ENCODE measurements at regions not wholly inside any gene's neighbourhood (a gene's known extent, or its start where the extent isn't known, plus 50 kb on each side); places are given as distances from the start of the nearest gene placed in this dataset.

- H3K9me3 Mint-ChIP-seq (ENCODE audit: low read depth): no peaks in the 10 kb centered on the region
- H3K4me3 Mint-ChIP-seq (ENCODE audit: low read depth): no peak overlapping the region
- no peaks in the 10 kb centered on the region for H3K36me3 Mint-ChIP-seq (ENCODE audit: insufficient read depth)
- H3K4me1 Mint-ChIP-seq (ENCODE audit: low read depth): peaks cover 8% of the 10 kb centered on the region
- TF ChIP-seq CTCF (IDR thresholded peaks at IDR 0.05; ENCODE audit: unreplicated experiment): no peak
- DNase-seq (ENCODE audit: low spot score, unreplicated experiment): no peak
- peaks cover 38% of the 10 kb centered on the region for H3K27me3 Mint-ChIP-seq
- no peak overlapping the region for H3K27ac Mint-ChIP-seq
Observed at GRCh38 chr1:87178441-87178840, 150.2 kb upstream of the LMO4 start.

- no peak for TF ChIP-seq CTCF (IDR thresholded peaks at IDR 0.05; ENCODE audit: unreplicated experiment)
- no peak overlapping the region for H3K27ac Mint-ChIP-seq
Observed at GRCh38 chr1:87179076-87179810, 149.4 kb upstream of the LMO4 start.

GRCh38 chr1:87179851-87180519 lies 148.7 kb upstream of the LMO4 start:
- no peak overlapping the region for H3K27ac Mint-ChIP-seq
- H3K27me3 Mint-ChIP-seq: peaks cover 31% of the 10 kb centered on the region
- no peak overlapping the region for H3K4me3 Mint-ChIP-seq (ENCODE audit: low read depth)
- TF ChIP-seq CTCF (IDR thresholded peaks at IDR 0.05; ENCODE audit: unreplicated experiment): no peak
- H3K36me3 Mint-ChIP-seq (ENCODE audit: insufficient read depth): no peaks in the 10 kb centered on the region
- peaks cover 8% of the 10 kb centered on the region for H3K4me1 Mint-ChIP-seq (ENCODE audit: low read depth)
- DNase-seq (ENCODE audit: low spot score, unreplicated experiment): no peak
- H3K9me3 Mint-ChIP-seq (ENCODE audit: low read depth): no peaks in the 10 kb centered on the region

More at GRCh38 chr1:87179076-87179810, 149.4 kb upstream of the LMO4 start:
- H3K9me3 Mint-ChIP-seq (ENCODE audit: low read depth): no peaks in the 10 kb centered on the region
- no peak for DNase-seq (ENCODE audit: low spot score, unreplicated experiment)
- peaks cover 35% of the 10 kb centered on the region for H3K27me3 Mint-ChIP-seq
- H3K4me3 Mint-ChIP-seq (ENCODE audit: low read depth): no peak overlapping the region
- no peaks in the 10 kb centered on the region for H3K36me3 Mint-ChIP-seq (ENCODE audit: insufficient read depth)
- H3K4me1 Mint-ChIP-seq (ENCODE audit: low read depth): peaks cover 8% of the 10 kb centered on the region

- H3K27me3 Mint-ChIP-seq: peaks cover 31% of the 10 kb centered on the region
- no peaks in the 10 kb centered on the region for H3K36me3 Mint-ChIP-seq (ENCODE audit: insufficient read depth)
- DNase-seq (ENCODE audit: low spot score, unreplicated experiment): no peak
- no peak overlapping the region for H3K4me3 Mint-ChIP-seq (ENCODE audit: low read depth)
- H3K4me1 Mint-ChIP-seq (ENCODE audit: low read depth): peaks cover 8% of the 10 kb centered on the region
- H3K27ac Mint-ChIP-seq: no peak overlapping the region
- TF ChIP-seq CTCF (IDR thresholded peaks at IDR 0.05; ENCODE audit: unreplicated experiment): no peak
- H3K9me3 Mint-ChIP-seq (ENCODE audit: low read depth): no peaks in the 10 kb centered on the region
Observed at GRCh38 chr1:87180682-87181081, 148.0 kb upstream of the LMO4 start.

GRCh38 chr1:87182611-87183010 lies 146.1 kb upstream of the LMO4 start:
- no peak overlapping the region for H3K27ac Mint-ChIP-seq
- peaks cover 38% of the 10 kb centered on the region for H3K27me3 Mint-ChIP-seq
- no peaks in the 10 kb centered on the region for H3K36me3 Mint-ChIP-seq (ENCODE audit: insufficient read depth)
- no peak overlapping the region for H3K4me3 Mint-ChIP-seq (ENCODE audit: low read depth)
- DNase-seq (ENCODE audit: low spot score, unreplicated experiment): no peak
- H3K9me3 Mint-ChIP-seq (ENCODE audit: low read depth): no peaks in the 10 kb centered on the region
- no peak for TF ChIP-seq CTCF (IDR thresholded peaks at IDR 0.05; ENCODE audit: unreplicated experiment)
- H3K4me1 Mint-ChIP-seq (ENCODE audit: low read depth): peaks cover 8% of the 10 kb centered on the region
